ENCODE measurements at regions not wholly inside any gene's neighbourhood (a gene's known extent, or its start where the extent isn't known, plus 50 kb on each side); places are given as distances from the start of the nearest gene placed in this dataset.

DNA sequence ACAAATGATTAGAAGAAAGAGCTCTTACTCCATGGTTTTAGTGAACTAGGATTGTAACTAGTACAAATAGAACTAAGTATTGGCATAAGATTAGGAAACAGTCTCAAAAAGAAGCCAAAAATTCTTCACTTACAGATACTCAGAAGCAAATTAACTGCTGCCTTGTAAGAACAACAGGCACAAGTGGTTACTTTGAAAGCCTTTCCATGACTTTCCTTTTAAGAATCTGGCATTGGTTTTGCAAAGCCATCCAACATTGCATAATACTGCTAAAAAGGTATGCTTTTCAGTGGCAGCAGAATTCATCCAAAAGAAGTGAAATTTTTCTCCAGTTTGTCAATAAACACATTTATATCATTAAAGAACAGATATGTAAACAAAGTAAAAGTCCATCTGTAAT lies 126.8 kb upstream of the ODAD2 start:
- peak overlapping the region in 3 of 4 donors; percentile 1 to 31 (median 24) for H3K27ac ChIP-seq (replicated peaks in 1 of 4)
- H3K4me3 ChIP-seq: no peak overlapping the region
- peaks cover 0 to 6% (median 0%) of the 10 kb centered on the region in 4 donors for H3K36me3 ChIP-seq
- H3K9me3 ChIP-seq: no peaks in the 10 kb centered on the region
- H3K4me1 ChIP-seq: peaks cover 0 to 24% (median 21%) of the 10 kb centered on the region in 4 donors
- no peaks in the 10 kb centered on the region for H3K27me3 ChIP-seq
- intact Hi-C loops (cut with DNase I): no loop called here
- TF ChIP-seq, protein P1, sequence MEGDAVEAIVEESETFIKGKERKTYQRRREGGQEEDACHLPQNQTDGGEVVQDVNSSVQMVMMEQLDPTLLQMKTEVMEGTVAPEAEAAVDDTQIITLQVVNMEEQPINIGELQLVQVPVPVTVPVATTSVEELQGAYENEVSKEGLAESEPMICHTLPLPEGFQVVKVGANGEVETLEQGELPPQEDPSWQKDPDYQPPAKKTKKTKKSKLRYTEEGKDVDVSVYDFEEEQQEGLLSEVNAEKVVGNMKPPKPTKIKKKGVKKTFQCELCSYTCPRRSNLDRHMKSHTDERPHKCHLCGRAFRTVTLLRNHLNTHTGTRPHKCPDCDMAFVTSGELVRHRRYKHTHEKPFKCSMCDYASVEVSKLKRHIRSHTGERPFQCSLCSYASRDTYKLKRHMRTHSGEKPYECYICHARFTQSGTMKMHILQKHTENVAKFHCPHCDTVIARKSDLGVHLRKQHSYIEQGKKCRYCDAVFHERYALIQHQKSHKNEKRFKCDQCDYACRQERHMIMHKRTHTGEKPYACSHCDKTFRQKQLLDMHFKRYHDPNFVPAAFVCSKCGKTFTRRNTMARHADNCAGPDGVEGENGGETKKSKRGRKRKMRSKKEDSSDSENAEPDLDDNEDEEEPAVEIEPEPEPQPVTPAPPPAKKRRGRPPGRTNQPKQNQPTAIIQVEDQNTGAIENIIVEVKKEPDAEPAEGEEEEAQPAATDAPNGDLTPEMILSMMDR (IDR thresholded peaks at IDR 0.05): no peak
- no peak for TF ChIP-seq POLR2A (IDR thresholded peaks at IDR 0.05; ENCODE audit: low read depth)
- no peak for TF ChIP-seq EP300 (IDR thresholded peaks at IDR 0.05)
- TF ChIP-seq POLR2AphosphoS5 (IDR thresholded peaks at IDR 0.05): peak in 1 of 2 donors; percentile 35
- no peak for DNase-seq (ENCODE audit: extremely low spot score)

DNA sequence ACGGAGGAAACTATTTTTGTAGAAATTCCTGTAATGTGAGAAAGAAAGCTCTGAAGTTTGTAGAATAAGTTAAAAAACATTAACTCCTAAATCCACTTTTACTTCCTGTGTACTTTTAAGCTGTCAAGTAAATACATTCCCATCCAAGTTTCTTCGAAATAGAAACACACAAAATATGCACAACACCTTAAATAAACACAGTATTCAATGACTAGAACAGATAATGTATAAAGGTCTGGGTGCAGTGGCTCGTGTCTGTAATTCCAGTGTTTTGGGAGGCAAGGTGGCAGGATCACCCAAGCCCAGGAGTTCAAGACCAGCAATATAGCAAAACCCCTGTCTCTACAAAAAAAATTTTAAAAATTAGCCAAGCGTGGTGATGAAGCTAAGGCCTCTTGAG lies 121.9 kb upstream of the ODAD2 start:
- 53% methylated on average over 4 of the region's 4 CpGs for WGBS
- intact Hi-C loops (cut with DNase I): no loop called here
- DNase-seq (ENCODE audit: extremely low spot score): no peak
- Histone ChIP-seq H3K9me3 (no peaks in the 10 kb centered on the region), H3K27me3 (no peaks in the 10 kb centered on the region), H3K4me3 (no peak overlapping the region), H3K27ac (replicated peaks in 1 of 4) (peak overlapping the region; percentile 22 to 69 (median 64)), H3K4me1 (peaks cover 0 to 44% (median 40%) of the 10 kb centered on the region in 4 donors), H3K36me3 (peaks cover 0 to 12% (median 0%) of the 10 kb centered on the region in 4 donors)
- TF ChIP-seq POLR2AphosphoS5 (IDR thresholded peaks at IDR 0.05) (no peak), EP300 (IDR thresholded peaks at IDR 0.05) (no peak)

DNA sequence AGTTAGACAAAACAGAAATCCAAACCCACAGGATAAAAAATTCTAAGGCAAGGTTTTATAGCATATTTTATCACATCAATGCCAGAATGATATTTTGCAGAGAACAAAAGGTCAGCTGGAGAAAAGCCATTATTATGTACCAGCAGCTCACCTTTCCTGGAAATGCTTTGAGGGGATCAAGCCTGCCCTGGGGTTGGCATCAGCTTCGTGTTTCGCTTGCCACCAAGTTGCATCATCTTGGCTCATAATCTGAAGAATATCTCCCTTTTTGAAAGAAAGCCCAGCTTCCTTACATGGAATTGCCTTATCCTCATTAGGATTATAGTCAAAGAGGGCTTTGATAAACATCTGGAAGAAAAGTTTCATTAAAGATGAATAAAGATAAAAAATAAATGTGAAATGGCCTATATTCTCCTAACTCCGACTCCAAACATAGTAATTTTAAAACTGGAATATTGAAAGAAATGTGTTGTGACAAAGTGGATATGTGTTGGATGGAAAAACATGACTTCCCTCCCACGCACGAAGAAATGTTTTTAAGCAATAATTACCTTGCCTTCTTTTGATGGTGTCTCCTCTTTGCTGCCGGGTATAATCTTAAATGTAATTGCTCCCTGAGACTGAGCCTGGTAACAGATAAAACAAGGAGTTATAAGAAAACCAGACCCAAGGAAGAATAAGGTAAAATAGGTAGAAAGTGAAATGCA lies 121.3 kb upstream of the ODAD2 start:
- no peak for DNase-seq (ENCODE audit: extremely low spot score)
- no peaks in the 10 kb centered on the region for H3K27me3 ChIP-seq
- peak; percentile 37 to 58 for TF ChIP-seq POLR2AphosphoS5 (IDR thresholded peaks at IDR 0.05)
- TF ChIP-seq EP300 (IDR thresholded peaks at IDR 0.05): peak; percentile 61
- TF ChIP-seq POLR2A (IDR thresholded peaks at IDR 0.05; ENCODE audit: low read depth): no peak
- TF ChIP-seq, protein P1 (IDR thresholded peaks at IDR 0.05): no peak
- H3K4me3 ChIP-seq: no peak overlapping the region
- peaks cover 0 to 38% (median 35%) of the 10 kb centered on the region in 4 donors for H3K4me1 ChIP-seq
- H3K27ac ChIP-seq (replicated peaks in 1 of 4): peak overlapping the region; percentile 22 to 69 (median 64)
- 43% methylated on average over 6 of the region's 6 CpGs for WGBS
- no peaks in the 10 kb centered on the region for H3K9me3 ChIP-seq
- H3K36me3 ChIP-seq: peaks cover 0 to 12% (median 0%) of the 10 kb centered on the region in 4 donors
- intact Hi-C loops (cut with DNase I): no loop called here

DNA sequence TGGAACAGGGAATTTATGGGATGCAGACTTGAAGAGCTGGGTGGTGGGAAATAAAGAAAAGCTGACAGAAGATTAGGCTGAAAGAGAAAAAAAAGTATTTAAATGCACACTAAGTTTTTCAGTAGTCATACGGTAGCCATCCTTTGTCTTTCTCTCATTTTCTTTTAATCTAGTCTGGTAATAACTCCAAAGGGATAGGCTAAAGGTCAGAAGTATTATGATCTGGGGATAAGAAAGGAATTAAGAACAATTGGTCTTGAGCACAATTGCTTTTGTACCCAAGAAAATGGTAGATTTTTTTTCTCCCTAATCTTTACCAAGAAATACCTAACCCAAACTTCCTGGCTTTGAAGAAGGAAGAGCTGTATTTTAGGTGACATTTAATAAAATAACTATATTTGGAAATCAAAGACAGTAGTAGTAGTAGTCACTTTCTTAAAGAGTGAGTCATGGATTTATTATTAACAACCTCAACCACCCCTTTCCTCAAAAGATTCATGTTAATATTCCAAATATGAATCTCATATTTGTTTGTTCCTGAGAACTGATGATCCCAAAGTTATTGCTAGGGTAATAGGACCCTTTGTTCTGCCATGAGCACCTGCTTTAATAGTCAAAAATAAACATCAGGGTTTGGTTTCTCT lies 120.2 kb upstream of the ODAD2 start:
- Histone ChIP-seq H3K27me3 (no peaks in the 10 kb centered on the region), H3K9me3 (no peaks in the 10 kb centered on the region), H3K4me1 (peaks cover 0 to 31% (median 26%) of the 10 kb centered on the region in 4 donors), H3K4me3 (no peak overlapping the region), H3K27ac (replicated peaks in 1 of 4) (peak overlapping the region; percentile 22 to 66 (median 57)), H3K36me3 (peaks cover 0 to 12% (median 0%) of the 10 kb centered on the region in 4 donors)
- DNase-seq (ENCODE audit: extremely low spot score): no peak
- intact Hi-C loops (cut with DNase I): loop anchor here (10.0 kb wide), 1 partner anchor 66 kb away; no protein-coding TSS in a partner anchor
- TF ChIP-seq EP300 (IDR thresholded peaks at IDR 0.05) (no peak), POLR2A (IDR thresholded peaks at IDR 0.05; ENCODE audit: low read depth) (no peak), POLR2AphosphoS5 (IDR thresholded peaks at IDR 0.05) (no peak)
- TF ChIP-seq, protein P1 (IDR thresholded peaks at IDR 0.05): no peak
- WGBS: 76% methylated on average over 1 of the region's 1 CpG

DNA sequence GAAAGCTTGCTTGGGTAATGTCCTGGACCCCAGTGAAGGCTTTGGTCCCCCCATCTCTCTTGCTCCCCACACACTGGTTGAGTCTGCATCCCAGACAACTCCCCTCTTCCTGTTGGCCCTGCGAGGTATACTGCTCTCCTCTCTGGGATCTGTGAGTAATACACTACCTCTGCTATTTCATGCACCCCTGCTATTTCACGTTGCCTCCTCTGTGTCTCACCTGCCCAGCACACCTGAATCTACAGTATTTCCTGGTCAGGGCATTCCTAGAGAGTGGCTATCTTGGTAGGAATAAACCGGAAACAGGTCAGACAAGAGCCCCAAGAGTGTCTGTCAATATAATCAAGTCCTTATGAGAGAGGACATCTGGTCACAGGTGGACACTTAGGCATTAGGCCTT lies 114.3 kb upstream of the ODAD2 start:
- DNase-seq (ENCODE audit: extremely low spot score): no peak
- H3K9me3 ChIP-seq: no peaks in the 10 kb centered on the region
- intact Hi-C loops (cut with DNase I): loop anchor here (10.0 kb wide), 1 partner anchor 72 kb away; no protein-coding TSS in a partner anchor
- H3K4me1 ChIP-seq: peaks cover 0 to 13% (median 4%) of the 10 kb centered on the region in 4 donors
- peaks cover 0 to 4% (median 0%) of the 10 kb centered on the region in 4 donors for H3K27me3 ChIP-seq
- no peaks in the 10 kb centered on the region for H3K36me3 ChIP-seq
- no peak for TF ChIP-seq EP300 (IDR thresholded peaks at IDR 0.05)
- no peak for TF ChIP-seq POLR2AphosphoS5 (IDR thresholded peaks at IDR 0.05)
- TF ChIP-seq POLR2A (IDR thresholded peaks at IDR 0.05; ENCODE audit: low read depth): no peak
- TF ChIP-seq, protein P1 (IDR thresholded peaks at IDR 0.05): no peak
- no peak overlapping the region for H3K4me3 ChIP-seq
- H3K27ac ChIP-seq (replicated peaks in 1 of 4): no peak overlapping the region
- 74% methylated on average over 3 of the region's 3 CpGs for WGBS

Measured in esophagus muscularis mucosa (tissue), 4 donors.